Umbilical cord (tissue), 1 donor: ENCODE measurements at regions not wholly inside any gene's neighbourhood (a gene's known extent, or its start where the extent isn't known, plus 50 kb on each side); places are given as distances from the start of the nearest gene placed in this dataset.
A peak's percentile ranks its signal among the peaks of the same experiment; 100 is the strongest.

Experiments used
- DNase-seq: peaks from one replicate; pipeline ENCODE4 v3.0.0-alpha.2; 2015; ENCODE audit warnings: low spot score

DNA sequence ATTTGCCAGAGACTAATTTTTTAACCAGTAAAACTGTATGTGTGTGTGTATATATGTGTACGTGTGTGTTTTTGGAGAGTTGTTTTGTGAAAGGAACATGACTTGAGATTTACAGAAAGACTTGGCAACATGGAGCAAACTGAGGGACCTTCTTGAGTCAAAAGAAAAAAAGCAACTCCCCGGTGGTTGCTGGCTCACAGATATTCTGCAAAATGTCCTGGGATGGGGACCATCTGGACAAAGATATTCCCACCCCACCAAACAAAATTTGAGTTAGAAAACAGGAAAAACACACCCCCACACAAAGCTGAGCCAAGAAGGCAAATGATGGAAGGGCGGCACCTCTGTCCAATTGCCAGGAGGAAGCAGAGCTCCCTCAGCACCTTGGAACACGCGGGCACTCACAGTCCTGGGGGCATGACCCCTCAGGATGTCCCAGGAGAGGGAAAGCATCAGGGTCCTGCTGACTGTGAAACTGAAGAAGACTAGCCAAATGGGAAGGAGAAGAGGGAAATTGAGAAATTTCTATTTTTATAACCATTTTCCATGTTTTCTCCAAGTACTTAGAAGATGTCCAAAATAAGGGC is 290.2 kb upstream of the ACVR2A start:
- DNase-seq, result no peak

DNA sequence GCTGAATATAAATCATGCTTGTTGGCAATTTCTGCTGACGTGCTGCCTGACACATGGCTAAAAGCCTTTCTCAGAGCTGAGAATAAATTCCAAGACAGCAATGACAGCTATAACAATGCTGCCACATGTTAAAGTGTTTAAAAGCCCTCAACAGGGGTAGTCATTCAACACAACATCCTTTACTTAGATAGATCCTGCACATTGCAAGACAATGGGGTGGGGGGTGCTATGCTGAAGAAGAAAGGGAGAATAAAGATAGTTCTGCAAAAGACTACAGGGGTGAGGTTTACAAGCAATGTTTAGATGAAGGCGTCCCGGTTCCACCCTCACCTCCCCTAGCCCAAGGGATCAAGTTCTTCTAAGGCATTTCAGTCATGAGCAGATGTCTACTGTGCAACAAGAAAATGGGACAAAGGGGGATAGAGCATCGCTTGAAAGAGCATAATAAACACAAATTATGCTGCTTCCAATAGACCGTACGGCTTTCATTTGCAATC is 291.0 kb upstream of the ACVR2A start:
- no peak for DNase-seq

DNA sequence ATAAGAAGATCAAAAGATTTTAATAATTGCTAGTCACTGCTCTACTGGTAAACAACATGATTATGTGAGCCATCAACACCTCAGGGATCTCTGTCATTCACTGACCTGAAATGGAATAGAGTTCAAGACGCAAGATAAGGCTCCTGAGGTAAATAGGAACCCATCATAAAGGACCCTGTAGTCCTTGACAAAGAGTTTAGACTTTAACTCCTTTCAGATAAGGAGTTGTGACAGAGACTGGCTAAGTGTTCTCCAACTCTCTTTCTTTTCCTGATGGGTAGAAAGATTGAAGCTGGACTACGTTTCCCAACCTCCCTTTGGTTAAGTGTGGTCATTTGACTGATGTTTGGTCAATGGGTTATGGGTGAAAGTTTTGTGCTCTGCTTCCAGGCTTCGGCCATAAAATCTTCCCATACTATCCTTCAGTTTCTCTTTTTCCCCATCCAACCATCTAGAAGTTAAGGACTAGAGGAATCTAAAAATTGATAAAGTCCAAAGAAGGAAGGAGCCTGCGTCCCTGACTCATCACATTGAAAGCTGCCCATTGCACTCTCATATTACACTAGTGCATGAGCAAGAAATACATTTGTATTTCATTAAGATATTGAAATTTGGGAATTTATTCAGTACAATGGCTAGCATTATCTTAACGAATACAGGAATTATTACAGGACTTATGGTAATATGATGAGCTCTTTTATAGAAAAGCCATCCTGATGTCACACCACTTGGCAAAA is 293.7 kb upstream of the ACVR2A start:
- DNase-seq, result no peak

DNA sequence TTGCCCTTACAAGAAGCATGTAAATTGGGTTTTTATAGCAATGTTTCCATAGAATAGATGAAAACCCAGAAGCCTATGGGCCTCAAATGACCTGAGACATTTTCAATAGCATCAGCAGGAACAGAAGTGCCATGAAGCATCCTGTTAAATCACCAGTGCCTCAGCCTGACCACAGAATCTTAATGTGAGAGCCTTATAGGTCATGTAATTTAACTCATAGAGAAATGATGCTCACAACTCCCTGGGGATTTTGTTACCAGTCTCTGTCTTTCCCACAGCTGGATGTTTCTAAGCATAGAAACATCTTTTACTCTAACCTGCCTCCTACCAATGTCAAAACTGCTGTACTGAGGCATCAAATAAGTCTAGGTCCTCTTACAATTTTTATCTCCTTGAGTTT is 295.8 kb upstream of the ACVR2A start:
- peak; percentile 70 for DNase-seq

DNA sequence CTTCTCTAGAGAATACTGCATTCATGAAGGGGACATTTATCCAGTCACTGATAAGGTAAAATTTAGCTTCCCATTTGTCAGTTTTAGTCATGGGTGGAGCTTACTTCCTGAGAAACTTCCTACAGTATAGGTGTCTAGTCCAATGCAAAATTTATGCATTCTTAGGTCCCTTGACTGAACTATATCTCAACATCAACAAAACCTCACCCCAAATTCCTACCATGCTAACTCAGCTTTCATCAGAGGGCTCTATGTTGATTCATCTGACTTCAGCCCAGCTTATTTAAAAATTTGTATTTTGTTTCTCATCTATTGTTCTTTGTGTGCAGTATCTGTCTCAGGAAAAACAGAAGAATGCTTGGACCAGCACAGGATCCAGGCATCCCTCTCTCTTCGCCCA is 296.4 kb upstream of the ACVR2A start:
- no peak for DNase-seq

DNA sequence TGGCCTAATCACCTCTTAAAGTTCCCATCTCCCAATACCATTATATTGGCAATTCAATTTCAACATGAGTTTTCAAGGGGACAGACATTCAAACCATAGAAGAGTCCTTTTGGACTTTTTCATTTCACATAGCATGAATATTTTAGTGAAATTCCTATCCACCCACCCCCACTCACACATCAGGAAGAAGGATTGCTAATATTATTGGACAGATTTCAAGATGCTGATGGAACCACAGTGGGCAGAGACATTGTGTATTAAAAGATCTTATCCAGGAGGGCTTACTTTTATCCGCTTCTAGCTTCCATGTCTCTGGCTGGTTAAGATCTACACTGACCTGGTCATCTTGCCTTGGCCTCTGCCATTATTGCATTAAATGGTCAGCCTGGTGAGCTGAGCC is 297.4 kb upstream of the ACVR2A start:
- peak; percentile 50 for DNase-seq

DNA sequence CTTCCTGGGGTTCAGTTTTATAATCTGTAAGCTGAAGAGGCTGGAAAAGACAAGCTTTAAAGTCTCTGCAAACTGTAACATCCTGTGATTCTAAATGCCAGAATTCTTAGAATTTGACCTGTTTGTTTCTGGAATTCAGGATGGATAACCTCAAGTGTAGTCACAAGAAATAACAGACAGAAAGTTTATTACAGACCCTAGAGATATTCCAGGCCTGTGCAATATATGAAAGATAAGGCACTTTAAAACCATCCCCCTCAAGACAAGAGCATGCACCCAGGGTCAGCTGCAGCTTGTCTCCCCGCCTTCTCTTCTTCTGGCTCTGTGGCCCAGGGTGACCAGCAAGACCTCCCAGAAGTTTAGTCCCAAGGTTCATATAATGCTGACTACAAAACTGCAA is 298.7 kb upstream of the ACVR2A start:
- peak; percentile 95 for DNase-seq

DNA sequence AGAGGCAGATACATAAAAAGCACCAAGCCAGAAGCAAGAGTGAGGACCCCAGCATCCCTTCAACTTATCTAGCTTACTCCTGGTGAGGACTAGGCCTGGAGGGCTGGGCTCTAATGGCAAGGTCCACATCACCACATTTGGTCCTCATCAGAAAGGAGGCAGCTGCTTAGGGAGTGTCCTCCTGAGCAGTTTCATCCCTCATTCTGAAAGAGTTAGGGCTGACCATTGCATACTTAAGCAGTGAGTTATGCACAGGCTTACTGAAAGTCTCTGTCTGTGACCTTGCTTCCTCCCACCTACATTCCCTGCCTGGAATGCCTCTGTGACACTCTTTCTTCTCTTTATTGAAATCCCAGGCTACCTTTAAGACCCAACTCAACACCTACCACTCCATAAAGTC is 301.8 kb upstream of the ACVR2A start:
- peak; percentile 40 for DNase-seq

DNA sequence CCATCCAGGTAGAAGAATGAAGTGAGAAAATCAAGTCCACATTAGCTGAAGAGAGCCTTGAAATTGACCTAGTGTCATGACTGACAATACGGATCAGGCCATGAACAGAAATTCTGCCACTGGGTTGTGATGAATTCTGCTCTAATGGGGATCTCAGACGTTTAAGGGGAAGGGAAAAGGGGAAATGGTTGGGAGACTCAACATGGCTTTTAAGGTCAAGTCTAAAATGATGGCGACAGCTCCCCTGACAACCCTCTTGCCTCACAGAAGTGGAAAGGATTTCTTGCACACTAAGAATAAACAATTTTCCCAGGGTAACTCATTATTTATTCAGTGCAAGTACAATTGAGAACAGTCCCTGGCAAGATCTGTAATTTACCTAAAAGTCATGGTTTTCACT is 302.5 kb upstream of the ACVR2A start:
- no peak for DNase-seq

DNA sequence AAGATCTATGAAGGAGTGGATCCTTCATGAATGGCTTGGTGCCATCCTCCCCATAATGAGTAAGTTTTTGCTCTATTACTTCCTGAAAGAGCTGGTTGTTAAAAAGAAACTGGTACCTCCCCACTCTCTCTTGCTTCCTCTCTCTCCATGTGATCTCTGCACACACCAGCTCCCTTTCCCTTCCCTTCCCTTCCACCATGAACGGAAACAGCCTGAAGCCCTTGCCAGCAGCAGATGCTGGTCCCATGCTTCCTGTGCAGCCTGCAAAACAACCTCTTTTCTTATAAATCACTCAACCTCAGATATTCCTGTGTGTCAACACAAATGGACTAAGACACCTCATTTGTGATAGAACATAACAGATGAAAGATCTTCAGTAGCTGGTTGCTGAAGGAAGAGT is 303.5 kb upstream of the ACVR2A start:
- DNase-seq, result no peak

DNA sequence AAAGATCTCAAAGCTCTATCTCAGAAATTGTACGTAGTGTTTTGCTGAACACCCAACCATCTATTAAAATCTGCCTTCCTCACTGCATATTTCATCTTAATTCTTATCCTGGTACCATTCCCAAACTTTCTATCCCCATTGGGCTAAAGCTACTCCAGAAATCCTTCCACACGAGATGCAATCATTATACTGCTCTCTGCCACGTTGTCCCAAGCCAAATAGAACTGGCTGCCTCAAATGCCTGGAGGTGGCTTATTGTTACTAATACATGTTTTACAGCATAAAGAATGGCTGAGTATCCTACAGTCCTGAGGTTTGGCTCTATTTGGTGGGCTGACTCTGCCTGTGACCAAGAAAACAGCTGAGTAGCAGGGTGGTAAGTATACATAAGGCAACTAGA is 306.0 kb upstream of the ACVR2A start:
- no peak for DNase-seq

DNA sequence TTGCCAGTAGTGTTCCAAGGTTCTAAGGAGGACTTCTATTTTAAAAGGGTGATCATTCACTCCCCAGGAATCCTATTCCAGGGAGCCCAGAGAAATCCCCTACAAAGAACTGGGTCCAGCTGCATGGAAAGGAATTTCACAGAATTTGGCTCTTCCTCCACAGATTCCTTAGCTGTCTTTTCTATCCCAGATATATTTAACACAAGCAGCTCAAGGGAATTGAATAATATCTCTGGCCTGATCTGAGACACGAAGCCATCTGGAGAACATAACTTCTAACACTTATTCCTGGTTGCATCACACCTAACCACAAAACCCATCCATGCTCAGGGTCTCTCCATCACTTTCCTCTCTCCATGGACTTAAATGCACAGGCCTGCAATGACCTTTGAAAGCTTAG is 306.7 kb upstream of the ACVR2A start:
- DNase-seq, result peak; percentile 86

DNA sequence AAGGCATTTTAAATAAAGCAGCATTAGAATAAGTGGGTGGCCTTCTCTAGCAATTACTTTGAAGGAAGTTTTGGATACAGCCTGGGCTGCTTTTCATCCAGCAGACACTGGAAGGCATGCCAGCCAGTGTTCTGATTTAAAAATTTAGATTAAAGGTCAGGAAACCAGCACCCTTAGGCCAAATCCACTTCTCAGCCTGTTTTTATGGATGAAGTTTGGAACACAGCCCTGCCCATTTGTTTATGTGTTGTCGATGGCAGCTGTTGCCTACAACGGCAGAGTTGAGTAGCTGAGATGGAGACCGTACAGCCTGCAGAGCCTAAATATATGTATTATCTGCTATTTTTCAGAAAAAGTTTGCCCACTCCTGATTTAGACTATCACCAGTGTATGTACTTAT is 313.6 kb upstream of the ACVR2A start:
- no peak for DNase-seq

DNA sequence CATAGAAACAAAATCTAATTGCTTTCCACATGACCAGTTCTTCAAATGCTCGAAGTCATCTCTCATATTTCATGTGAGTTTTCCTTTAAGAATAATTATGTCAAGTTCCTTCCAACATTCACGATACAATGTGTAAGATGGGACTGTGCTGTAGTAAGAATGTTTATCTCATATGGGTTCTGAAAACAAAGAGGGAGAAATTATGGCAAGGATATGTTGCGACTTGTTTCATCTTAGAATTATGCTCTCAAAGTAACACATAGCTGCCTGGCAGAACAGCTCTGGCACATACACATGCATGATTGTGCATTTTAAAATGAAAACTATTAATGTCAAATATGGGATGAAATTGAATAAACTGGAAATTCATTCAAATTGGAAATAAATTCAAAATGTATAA is 314.8 kb upstream of the ACVR2A start:
- DNase-seq, result no peak

DNA sequence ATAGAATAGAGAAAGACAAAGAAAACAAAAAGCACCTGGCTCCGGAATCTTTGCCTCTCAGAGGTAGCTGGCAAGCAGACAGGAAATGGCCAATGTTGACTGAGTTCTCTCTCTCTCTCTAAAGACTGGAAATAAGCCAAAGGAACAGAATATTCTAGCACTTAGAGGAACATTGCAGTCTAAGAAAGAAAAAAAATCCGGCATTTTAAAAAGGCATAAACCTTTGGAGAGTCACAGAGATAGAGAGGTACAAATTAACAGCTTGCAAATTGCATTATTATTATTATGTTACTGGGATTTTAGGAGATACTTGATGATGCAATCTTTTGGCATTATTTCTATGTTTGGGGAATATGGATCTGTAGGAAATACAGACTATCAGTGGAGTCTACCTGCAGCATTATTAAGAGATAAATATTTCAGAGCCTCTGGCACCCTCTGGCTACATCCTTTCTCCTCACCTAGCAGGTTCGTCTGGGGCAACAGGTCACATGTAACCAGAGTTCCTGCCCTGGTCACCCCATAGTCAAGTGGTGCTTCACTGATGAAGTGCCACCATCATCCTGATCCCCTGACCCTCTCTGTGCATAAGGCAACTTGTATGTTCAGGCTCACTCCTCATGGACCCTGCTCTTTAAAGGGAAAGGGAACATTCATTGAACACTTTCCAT is 318.9 kb upstream of the ACVR2A start:
- DNase-seq, result no peak

DNA sequence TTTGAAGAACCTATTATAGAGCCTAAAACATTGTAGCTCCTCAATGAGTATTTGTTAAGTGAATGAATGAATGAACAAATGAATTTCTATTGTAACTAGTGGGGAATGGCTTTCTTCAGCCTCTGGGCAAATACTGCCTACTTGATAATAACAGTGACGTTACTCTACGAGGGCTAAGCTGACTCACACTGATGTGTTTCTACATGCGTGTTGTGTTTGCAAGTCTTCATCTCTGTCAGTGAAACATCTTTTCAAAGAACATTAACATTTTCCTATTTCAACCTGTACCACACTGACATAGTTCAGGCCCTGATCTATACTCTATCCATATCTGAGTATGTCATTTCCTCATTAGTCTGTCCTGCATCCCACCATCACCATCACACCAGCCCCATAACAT is 319.9 kb upstream of the ACVR2A start:
- DNase-seq, result peak; percentile 61

DNA sequence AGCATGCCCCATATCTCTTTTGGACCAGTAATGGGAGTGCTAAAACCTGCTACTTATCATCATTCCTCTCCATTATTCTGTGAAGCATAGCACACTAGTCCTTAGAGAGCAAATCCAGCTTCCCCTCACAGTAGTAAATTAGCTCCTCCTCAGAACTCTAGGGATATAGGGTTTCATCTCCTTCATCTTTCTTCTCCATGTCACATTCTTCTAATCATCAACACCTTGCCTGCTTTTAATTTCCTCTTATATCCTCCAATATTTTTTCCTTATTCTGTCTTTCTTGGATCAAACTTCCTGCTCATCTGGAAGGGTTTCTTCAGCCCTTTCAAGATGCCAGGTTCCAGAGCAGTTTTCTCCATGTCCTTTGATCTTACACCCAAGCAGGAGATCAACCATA is 321.4 kb upstream of the ACVR2A start:
- no peak for DNase-seq

DNA sequence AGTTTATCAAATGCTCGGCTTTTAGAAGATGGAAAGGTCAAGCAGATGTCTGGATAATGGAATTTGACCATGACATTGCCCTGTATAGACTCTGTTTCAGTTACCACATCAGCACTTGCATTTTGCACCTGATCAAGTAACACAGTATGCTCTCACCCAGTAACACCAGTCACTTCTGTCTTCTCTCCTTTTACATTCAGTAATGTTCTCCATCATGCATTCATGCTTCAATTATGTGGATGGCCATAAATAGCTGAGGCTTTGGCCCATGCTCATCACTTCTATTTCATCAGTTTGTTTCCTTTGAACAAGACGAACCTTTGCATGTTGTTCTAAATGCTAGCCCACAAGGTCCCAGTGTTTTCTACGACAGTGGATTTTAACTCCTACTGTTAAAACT is 322.9 kb upstream of the ACVR2A start:
- DNase-seq, result no peak

DNA sequence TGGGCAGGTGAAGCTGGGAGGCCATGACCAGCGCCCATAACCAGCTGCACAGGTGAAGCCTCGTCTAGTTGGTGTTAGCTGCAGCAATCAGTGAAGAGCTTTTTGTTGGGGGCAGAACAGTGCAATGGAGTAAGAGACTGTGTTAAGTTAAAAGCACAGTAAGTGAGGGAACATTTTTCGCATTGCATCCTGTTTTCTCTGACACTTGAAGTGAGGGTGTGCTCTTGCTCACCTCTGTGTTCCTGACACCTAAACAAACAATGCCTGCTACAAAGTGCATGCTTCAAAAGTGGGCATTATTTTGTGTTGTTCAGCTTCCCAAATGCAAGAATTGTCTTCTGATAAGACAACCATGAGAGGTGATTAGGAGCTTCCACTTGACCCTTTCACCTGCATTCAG is 324.0 kb upstream of the ACVR2A start:
- no peak for DNase-seq

DNA sequence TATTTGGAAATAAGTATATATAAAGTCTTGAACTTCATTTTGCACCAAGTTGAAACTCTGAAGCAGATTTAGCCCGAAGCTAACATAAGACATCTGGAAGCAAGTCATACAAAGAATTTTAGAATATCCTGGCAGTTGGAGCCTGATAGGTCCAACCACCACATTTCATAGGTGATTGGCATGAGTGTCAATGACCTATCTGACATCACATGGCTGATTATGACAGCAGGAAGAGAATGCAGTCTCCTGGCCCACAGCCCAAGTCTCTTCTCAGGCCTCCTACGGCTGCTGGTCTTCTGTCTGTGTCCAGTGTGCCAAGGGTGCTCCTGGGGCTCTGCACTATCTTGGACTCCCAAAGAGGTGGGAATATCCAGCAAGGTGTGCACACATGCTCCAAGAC is 325.7 kb upstream of the ACVR2A start:
- no peak for DNase-seq

DNA sequence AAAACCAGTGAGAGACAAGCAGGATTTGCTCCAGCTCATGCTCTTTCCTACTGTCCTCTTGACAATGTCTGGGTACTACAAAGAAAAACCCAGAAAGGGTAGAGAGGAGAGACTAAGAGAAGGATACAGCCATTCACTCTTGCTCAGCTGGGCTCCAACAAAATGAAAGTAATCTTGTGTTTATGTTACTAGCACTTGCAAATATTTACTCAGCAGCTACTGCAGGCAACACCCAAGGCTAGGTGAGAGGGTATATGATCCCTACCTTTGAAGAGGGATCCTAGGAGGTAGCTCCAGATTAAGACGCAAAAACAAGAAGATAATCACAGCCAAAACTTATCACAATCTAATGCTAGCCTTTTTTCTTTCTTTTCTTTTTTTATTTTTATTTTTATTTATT is 329.6 kb upstream of the ACVR2A start:
- DNase-seq, result no peak

DNA sequence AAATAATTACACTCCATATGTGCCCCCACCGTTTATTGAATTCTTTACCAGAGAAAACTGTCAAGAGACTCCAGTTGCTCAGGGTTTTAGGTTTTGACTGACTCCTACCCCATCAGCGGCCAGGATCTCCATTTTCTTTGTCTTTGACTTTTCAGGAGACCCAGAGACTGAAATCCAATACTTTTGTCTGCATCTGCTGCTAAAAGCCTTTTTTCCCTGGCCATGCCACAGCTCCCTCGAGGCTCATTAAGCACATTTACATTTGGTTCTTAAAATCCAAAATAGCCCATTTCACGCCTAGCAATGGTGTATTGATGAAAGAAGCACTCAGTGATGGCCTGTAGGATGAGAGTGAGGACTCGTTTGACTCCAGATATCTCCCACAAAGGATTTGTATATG is 332.6 kb upstream of the ACVR2A start:
- DNase-seq, result no peak

DNA sequence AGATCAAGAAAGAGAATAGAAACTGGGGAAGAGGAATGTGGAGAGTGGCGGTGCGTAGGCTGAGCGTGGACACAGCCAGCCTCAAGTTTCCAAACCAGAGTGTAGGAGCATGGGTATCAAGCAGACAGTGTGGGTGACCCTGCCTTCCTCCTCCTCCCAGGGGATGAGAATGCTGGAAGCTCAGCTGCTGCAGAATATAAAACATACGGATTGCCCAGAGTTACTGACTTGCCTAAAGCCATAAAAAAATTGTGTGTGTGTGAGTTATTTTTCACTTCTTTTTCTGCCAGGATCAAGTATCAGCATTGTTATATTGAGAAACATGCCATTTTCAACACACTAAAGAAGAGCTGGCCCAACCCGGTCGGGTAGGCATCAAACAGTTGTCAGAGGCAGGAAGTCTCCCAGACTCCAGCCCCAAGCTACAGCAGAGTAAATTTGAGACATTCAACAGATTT is 333.3 kb upstream of the ACVR2A start:
- peak; percentile 94 for DNase-seq
